HG02610 (cell line): ENCODE measurements at regions not wholly inside any gene's neighbourhood (a gene's known extent, or its start where the extent isn't known, plus 50 kb on each side); places are given as distances from the start of the nearest gene placed in this dataset.

Experiments
- ATAC-seq: cut with Tn5 transposase; IDR thresholded peaks from one replicate; pipeline ENCODE4 v1.9.1; 2021; ENCODE audit warnings: mild to moderate bottlenecking, moderate library complexity; ENCODE audit not compliant: unreplicated experiment

GRCh38 chr6:44657206-44657819 lies 269.8 kb downstream of the CDC5L start:
- ATAC-seq: no peak

- no peak for ATAC-seq
Observed at GRCh38 chr6:44658571-44658970, 271.1 kb downstream of the CDC5L start.

- no peak for ATAC-seq
Observed at GRCh38 chr6:44659726-44660125, 272.2 kb downstream of the CDC5L start.

GRCh38 chr6:44660561-44661220 lies 273.2 kb downstream of the CDC5L start:
- ATAC-seq: no peak

- no peak for ATAC-seq
Observed at GRCh38 chr6:44661221-44662008, 273.9 kb downstream of the CDC5L start.

GRCh38 chr6:44662461-44663121 lies 275.1 kb downstream of the CDC5L start:
- no peak for ATAC-seq

- ATAC-seq: no peak
Observed at GRCh38 chr6:44663860-44664634, 276.5 kb downstream of the CDC5L start.

GRCh38 chr6:44664716-44665115 lies 277.2 kb downstream of the CDC5L start:
- no peak for ATAC-seq

GRCh38 chr6:44665143-44665542 lies 277.6 kb downstream of the CDC5L start:
- ATAC-seq: no peak

GRCh38 chr6:44665683-44666082 lies 278.2 kb downstream of the CDC5L start:
- ATAC-seq: no peak

GRCh38 chr6:44666324-44666723 lies 278.8 kb downstream of the CDC5L start:
- no peak for ATAC-seq

GRCh38 chr6:44667226-44667625 lies 279.7 kb downstream of the CDC5L start:
- no peak for ATAC-seq

GRCh38 chr6:44667668-44668390 lies 280.3 kb downstream of the CDC5L start:
- no peak for ATAC-seq

- ATAC-seq: no peak
Observed at GRCh38 chr6:44668391-44668930, 281.0 kb downstream of the CDC5L start.

- ATAC-seq: no peak
Observed at GRCh38 chr6:44668976-44669934, 281.7 kb downstream of the CDC5L start.

- no peak for ATAC-seq
Observed at GRCh38 chr6:44670146-44670545, 282.6 kb downstream of the CDC5L start.

- no peak for ATAC-seq
Observed at GRCh38 chr6:44671333-44671732, 283.8 kb downstream of the CDC5L start.

- ATAC-seq: no peak
Observed at GRCh38 chr6:44672086-44672485, 284.6 kb downstream of the CDC5L start.

GRCh38 chr6:44672841-44673240 lies 285.3 kb downstream of the CDC5L start:
- ATAC-seq: no peak
